HG02642 (cell line): ENCODE measurements at regions not wholly inside any gene's neighbourhood (a gene's known extent, or its start where the extent isn't known, plus 50 kb on each side); places are given as distances from the start of the nearest gene placed in this dataset.

Experiments
- ATAC-seq: cut with Tn5 transposase; IDR thresholded peaks from one replicate; pipeline ENCODE4 v1.9.1; 2021; ENCODE audit warnings: mild to moderate bottlenecking; ENCODE audit not compliant: unreplicated experiment, poor library complexity

GRCh38 chr6:40946738-40947301 lies 92.2 kb downstream of the UNC5CL start:
- ATAC-seq: no peak

- ATAC-seq: no peak
Measured at GRCh38 chr6:40937491-40937890, 101.5 kb downstream of the UNC5CL start.

- no peak for ATAC-seq
Measured at GRCh38 chr6:40936818-40937251, 102.2 kb downstream of the UNC5CL start.

- no peak for ATAC-seq
Measured at GRCh38 chr6:40933864-40934263, 105.2 kb downstream of the UNC5CL start.

GRCh38 chr6:40932953-40933352 lies 106.1 kb downstream of the UNC5CL start:
- no peak for ATAC-seq

GRCh38 chr6:40932366-40932765 lies 106.7 kb downstream of the UNC5CL start:
- no peak for ATAC-seq

- no peak for ATAC-seq
Measured at GRCh38 chr6:40931931-40932330, 107.1 kb downstream of the UNC5CL start.

GRCh38 chr6:40930555-40930954 lies 108.5 kb downstream of the UNC5CL start:
- ATAC-seq: no peak

GRCh38 chr6:40930045-40930444 lies 109.0 kb downstream of the UNC5CL start:
- ATAC-seq: no peak

GRCh38 chr6:40929176-40929575 lies 109.8 kb downstream of the UNC5CL start:
- no peak for ATAC-seq

- ATAC-seq: no peak
Measured at GRCh38 chr6:40928763-40929162, 110.3 kb downstream of the UNC5CL start.

- ATAC-seq: no peak
Measured at GRCh38 chr6:40928307-40928706, 110.7 kb downstream of the UNC5CL start.

- no peak for ATAC-seq
Measured at GRCh38 chr6:40925341-40925740, 113.7 kb downstream of the UNC5CL start.

- ATAC-seq: no peak
Measured at GRCh38 chr6:40924839-40925238, 114.2 kb downstream of the UNC5CL start.

- no peak for ATAC-seq
Measured at GRCh38 chr6:40923880-40924279, 115.1 kb downstream of the UNC5CL start.

- no peak for ATAC-seq
Measured at GRCh38 chr6:40923326-40923725, 115.7 kb downstream of the UNC5CL start.

- no peak for ATAC-seq
Measured at GRCh38 chr6:40922281-40922680, 116.7 kb downstream of the UNC5CL start.

- ATAC-seq: no peak
Measured at GRCh38 chr6:40918040-40918651, 120.9 kb downstream of the UNC5CL start.

GRCh38 chr6:40917603-40918002 lies 121.4 kb downstream of the UNC5CL start:
- ATAC-seq: no peak

GRCh38 chr6:40916845-40917244 lies 122.2 kb downstream of the UNC5CL start:
- no peak for ATAC-seq

GRCh38 chr6:40915165-40915564 lies 123.9 kb downstream of the UNC5CL start:
- no peak for ATAC-seq

- ATAC-seq: no peak
Measured at GRCh38 chr6:40914005-40914404, 125.0 kb downstream of the UNC5CL start.
